Neural cell (in vitro differentiated cells): ENCODE measurements at regions not wholly inside any gene's neighbourhood (a gene's known extent, or its start where the extent isn't known, plus 50 kb on each side); places are given as distances from the start of the nearest gene placed in this dataset.

Experiments used
- H2AFZ ChIP-seq: fragments of 200-600, 300-800 bp; sonication (generic), shearing (Covaris generic); 2 replicates; pipeline ENCODE4 v1.6.0; 2014; ENCODE audit warnings: low read depth, mild to moderate bottlenecking, antibody characterized with exemption, low read length, moderate library complexity
- H3F3A ChIP-seq: fragments of 200-600 bp; shearing (Covaris generic); 2 replicates; pipeline ENCODE4 v1.6.1; 2016; ENCODE audit warnings: mild to moderate bottlenecking, moderate library complexity, mixed read lengths, antibody characterized with exemption, low read length; ENCODE audit not compliant: insufficient read depth, poor library complexity, severe bottlenecking
- H3K27ac ChIP-seq: fragments of 200-600, 300-800 bp; sonication (generic), shearing (Covaris generic); 2 replicates; pipeline ENCODE4 v1.5.1; 2014; ENCODE audit warnings: mild to moderate bottlenecking, low read length, moderate library complexity
- H3K27me3 ChIP-seq: fragments of 300-800, 200-600 bp; sonication (generic), shearing (Covaris generic); 2 replicates; pipeline ENCODE4 v1.6.0; 2014; ENCODE audit warnings: mild to moderate bottlenecking, low read depth, low read length, moderate library complexity; ENCODE audit not compliant: insufficient read depth
- H3K36me3 ChIP-seq: fragments of 300-800, 200-600 bp; sonication (generic), shearing (Covaris generic); 2 replicates; pipeline ENCODE4 v1.5.1; 2014; ENCODE audit warnings: mild to moderate bottlenecking, antibody characterized with exemption, low read length, moderate library complexity; ENCODE audit not compliant: insufficient read depth
- H3K4me2 ChIP-seq: fragments of 300-800, 200-600 bp; sonication (generic), shearing (Covaris generic); 2 replicates; pipeline ENCODE4 v1.6.0; 2014; ENCODE audit warnings: mild to moderate bottlenecking, low read length
- H3K4me3 ChIP-seq: fragments of 300-800, 200-600 bp; sonication (generic), shearing (Covaris generic); 2 replicates; pipeline ENCODE4 v1.5.1; 2014; ENCODE audit warnings: mild to moderate bottlenecking, low read length, moderate library complexity
- H3K79me2 ChIP-seq: fragments of 200-600 bp; shearing (Covaris generic); replicated peaks from 2 replicates; pipeline ENCODE4 v1.6.0; 2014; ENCODE audit warnings: mild to moderate bottlenecking, low read length, moderate library complexity; ENCODE audit not compliant: insufficient read depth
- H3K9ac ChIP-seq: fragments of 300-800, 200-600 bp; sonication (generic), shearing (Covaris generic); 2 replicates; pipeline ENCODE4 v1.6.1; 2016; ENCODE audit warnings: mild to moderate bottlenecking, low read length, mixed read lengths
- H3K9me2 ChIP-seq: fragments of 200-600 bp; shearing (Covaris generic); 2 replicates; pipeline ENCODE4 v1.6.1; 2016; ENCODE audit warnings: mild to moderate bottlenecking, low read length, mixed read lengths; ENCODE audit not compliant: insufficient read depth
- H3K9me3 ChIP-seq: fragments of 200-600, 300-800 bp; sonication (generic), shearing (Covaris generic); 2 replicates; pipeline ENCODE4 v1.6.1; 2016; ENCODE audit warnings: mild to moderate bottlenecking, mixed run types, low read length, moderate library complexity, mixed read lengths
- H4K20me1 ChIP-seq: fragments of 200-600 bp; shearing (Covaris generic); 2 replicates; pipeline ENCODE4 v1.6.1; 2016; ENCODE audit warnings: mild to moderate bottlenecking, mixed run types; ENCODE audit not compliant: insufficient read depth
- CTCF ChIP-seq: fragments of 450-650 bp; IDR thresholded peaks from 2 replicates; pipeline ENCODE4 v1.5.1; 2014; ENCODE audit warnings: antibody characterized with exemption, mild to moderate bottlenecking, moderate library complexity; ENCODE audit not compliant: poor library complexity, severe bottlenecking
- EP300 ChIP-seq: fragments of 450-650 bp; conservative IDR thresholded peaks from 2 replicates; pipeline ENCODE4 v1.6.1; 2014; ENCODE audit warnings: antibody characterized with exemption, mild to moderate bottlenecking, moderate library complexity; ENCODE audit not compliant: poor library complexity, severe bottlenecking
- EZH2 ChIP-seq: fragments of 200-600, 300-800 bp; shearing (Covaris generic), sonication (generic); IDR thresholded peaks from 2 replicates; pipeline ENCODE4 v1.6.1; 2014; ENCODE audit warnings: antibody characterized with exemption, low read length, borderline replicate concordance, mild to moderate bottlenecking; ENCODE audit not compliant: insufficient read depth, poor library complexity, severe bottlenecking
- MXI1 ChIP-seq: fragments of 450-650 bp; conservative IDR thresholded peaks from 2 replicates; pipeline ENCODE4 v1.6.1; 2014; ENCODE audit warnings: antibody characterized with exemption, mild to moderate bottlenecking; ENCODE audit not compliant: poor library complexity, severe bottlenecking
- POLR2AphosphoS5 ChIP-seq: IDR thresholded peaks from 2 replicates; pipeline ENCODE4 v1.6.1; 2012
- RAD21 ChIP-seq: fragments of 450-650 bp; conservative IDR thresholded peaks from 2 replicates; pipeline ENCODE4 v1.6.1; 2014; ENCODE audit warnings: antibody characterized with exemption, mild to moderate bottlenecking, moderate library complexity
- REST ChIP-seq: IDR thresholded peaks from 2 replicates; pipeline ENCODE4 v1.6.1; 2012; ENCODE audit warnings: borderline replicate concordance
- SMC3 ChIP-seq: fragments of 450-650 bp; conservative IDR thresholded peaks from 2 replicates; pipeline ENCODE4 v1.6.1; 2014; ENCODE audit warnings: antibody characterized with exemption, mild to moderate bottlenecking, moderate library complexity; ENCODE audit not compliant: poor library complexity
- TAF1 ChIP-seq: IDR thresholded peaks from 2 replicates; pipeline ENCODE4 v1.6.1; 2012; ENCODE audit warnings: low read depth

GRCh38 chr4:182179105-182179504 is 64.1 kb upstream of the TENM3 start:
- H3K36me3 ChIP-seq: no peaks in the 10 kb centered on the region
- no peaks in the 10 kb centered on the region for H3F3A ChIP-seq
- H3K27me3 ChIP-seq: no peaks in the 10 kb centered on the region
- TF ChIP-seq REST: no peak
- no peak for TF ChIP-seq EP300
- no peak for TF ChIP-seq TAF1
- no peak for TF ChIP-seq MXI1
- TF ChIP-seq POLR2AphosphoS5: no peak
- no peak overlapping the region for H3K9ac ChIP-seq
- H3K9me3 ChIP-seq: no peaks in the 10 kb centered on the region
- H3K27ac ChIP-seq: no peak overlapping the region
- H4K20me1 ChIP-seq: no peaks in the 10 kb centered on the region
- H2AFZ ChIP-seq: no peak overlapping the region
- H3K4me3 ChIP-seq: no peak overlapping the region
- H3K79me2 ChIP-seq: no peaks in the 10 kb centered on the region
- no peak overlapping the region for H3K4me2 ChIP-seq
- H3K9me2 ChIP-seq: no peaks in the 10 kb centered on the region

GRCh38 chr4:182179751-182180150 is 63.5 kb upstream of the TENM3 start:
- H3K36me3 ChIP-seq: no peaks in the 10 kb centered on the region
- H3K27ac ChIP-seq: no peak overlapping the region
- no peak overlapping the region for H3K4me3 ChIP-seq

More at GRCh38 chr4:182179751-182180150, 63.5 kb upstream of the TENM3 start:
- no peaks in the 10 kb centered on the region for H3K27me3 ChIP-seq
- H3K9ac ChIP-seq: no peak overlapping the region
- no peaks in the 10 kb centered on the region for H3K9me2 ChIP-seq
- H4K20me1 ChIP-seq: no peaks in the 10 kb centered on the region
- no peak for TF ChIP-seq TAF1
- TF ChIP-seq SMC3: no peak
- no peak for TF ChIP-seq EZH2
- no peak for TF ChIP-seq RAD21
- no peak for TF ChIP-seq CTCF
- no peak for TF ChIP-seq POLR2AphosphoS5
- no peak for TF ChIP-seq REST
- TF ChIP-seq MXI1: no peak
- no peak for TF ChIP-seq EP300
- H3K4me2 ChIP-seq: no peak overlapping the region
- no peaks in the 10 kb centered on the region for H3F3A ChIP-seq
- no peak overlapping the region for H2AFZ ChIP-seq
- H3K79me2 ChIP-seq: no peaks in the 10 kb centered on the region
- no peaks in the 10 kb centered on the region for H3K9me3 ChIP-seq
